ENCODE measurements at regions not wholly inside any gene's neighbourhood (a gene's known extent, or its start where the extent isn't known, plus 50 kb on each side); places are given as distances from the start of the nearest gene placed in this dataset.
"Not testable (repeated sequence)": the region's sequence is repeated elsewhere in the genome, so short reads cannot be mapped to it uniquely, and the experiment has no call there.

GRCh38 chr21:10367586-10367985 lies 153.8 kb upstream of the TPTE start:
- TF ChIP-seq CTCF, POLR2A (IDR thresholded peaks at IDR 0.05): not testable (repeated sequence)

Measured in adrenal gland (tissue), 5 donors.